Esophagus squamous epithelium (tissue), 5 donors: ENCODE measurements at regions not wholly inside any gene's neighbourhood (a gene's known extent, or its start where the extent isn't known, plus 50 kb on each side); places are given as distances from the start of the nearest gene placed in this dataset.

Source experiments
- DNase-seq: peaks from one replicate; lab custom pipeline; 2025; lab: John Stamatoyannopoulos, UW
- H3K27ac ChIP-seq, 4 donors: fragments of 200-600 bp; sonication (generic); one replicate each; pipeline ENCODE4 v1.5.1; 2016 to 2019; ENCODE audit warnings: mild to moderate bottlenecking in 1 of 4
- H3K27me3 ChIP-seq, 4 donors: fragments of 200-600 bp; sonication (generic); 1 replicate in 3 of 4; 2 replicates in 1 of 4; pipeline versions ENCODE4 v1.5.1 to v1.6.0; 2017 to 2021; ENCODE audit warnings: antibody characterized with exemption in 1 of 4
- H3K36me3 ChIP-seq, 3 donors: fragments of 200-600 bp; sonication (generic); one replicate each; pipeline ENCODE4 v1.5.1; 2016 to 2019
- H3K4me1 ChIP-seq, 3 donors: fragments of 200-600 bp; sonication (generic); one replicate each; pipeline ENCODE4 v1.5.1; 2017 to 2019
- H3K4me3 ChIP-seq, 4 donors: fragments of 200-600 bp; sonication (generic); 1 replicate in 3 of 4; 2 replicates in 1 of 4; pipeline ENCODE4 v1.5.1; 2016 to 2019; ENCODE audit warnings: mild to moderate bottlenecking in 2 of 4, moderate library complexity in 1 of 4
- H3K9me3 ChIP-seq, 3 donors: fragments of 200-600 bp; sonication (generic); one replicate each; pipeline ENCODE4 v1.5.1; 2016 to 2019
- POLR2A ChIP-seq, 4 donors: fragments of 450-650 bp; IDR thresholded peaks; one replicate each; pipeline ENCODE4 v1.6.1; 2017; ENCODE audit warnings: antibody characterized with exemption in 4 of 4, mild to moderate bottlenecking in 4 of 4, moderate library complexity in 3 of 4
- WGBS, 2 donors: methylation state at CpG; one replicate each; pipeline ENCODE4 v1.1.5; 2018; 5-methylcytosine and 5-hydroxymethylcytosine counted together
- intact Hi-C: fragments of 100-400 bp; cut with DNase I; formaldehyde crosslinking; loops from one replicate; pipeline ENCODE4 v1.15.0; 2022
- TF ChIP-seq, protein P1 (sequence below), 6 experiments: fragments of 450-650 bp in 4 of 6; fragments of 200-600 bp in 2 of 6; sonication (generic) in 2 of 6; IDR thresholded peaks; one replicate each; pipeline ENCODE4 v1.5.1; 2016 to 2019; ENCODE audit warnings: antibody characterized with exemption in 6 of 6, mild to moderate bottlenecking in 4 of 6, moderate library complexity in 4 of 6
- donor health status: DM: yes; HTN: yes; CAD: no.

DNA sequence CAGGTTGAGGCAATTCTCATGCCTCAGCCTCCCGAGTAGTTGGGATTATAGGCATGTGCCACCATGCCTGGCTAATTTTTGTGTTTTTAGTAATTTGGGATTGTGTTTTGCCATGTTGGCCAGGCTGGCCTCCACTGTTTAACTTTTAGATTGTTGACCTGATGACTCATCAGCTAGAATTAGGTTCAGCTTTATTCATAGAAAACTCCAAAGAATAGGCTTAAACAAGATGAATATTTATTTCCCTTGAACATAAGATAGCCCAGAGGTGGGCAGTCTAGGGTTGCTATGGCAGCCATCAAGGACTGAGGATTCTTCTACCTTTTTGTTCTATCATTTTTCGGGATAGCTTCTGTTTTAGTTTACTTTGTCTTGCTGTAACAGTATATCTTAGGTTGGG is 99.6 kb upstream of the SELENOK start:
- H3K4me3 ChIP-seq: no peak overlapping the region
- WGBS, 2 donors: 43 to 63% methylated on average over 2 of the region's 2 CpGs
- no peaks in the 10 kb centered on the region for H3K9me3 ChIP-seq
- H3K4me1 ChIP-seq: no peaks in the 10 kb centered on the region
- intact Hi-C loops: no loop called here
- DNase-seq: no peak
- TF ChIP-seq, protein P1, sequence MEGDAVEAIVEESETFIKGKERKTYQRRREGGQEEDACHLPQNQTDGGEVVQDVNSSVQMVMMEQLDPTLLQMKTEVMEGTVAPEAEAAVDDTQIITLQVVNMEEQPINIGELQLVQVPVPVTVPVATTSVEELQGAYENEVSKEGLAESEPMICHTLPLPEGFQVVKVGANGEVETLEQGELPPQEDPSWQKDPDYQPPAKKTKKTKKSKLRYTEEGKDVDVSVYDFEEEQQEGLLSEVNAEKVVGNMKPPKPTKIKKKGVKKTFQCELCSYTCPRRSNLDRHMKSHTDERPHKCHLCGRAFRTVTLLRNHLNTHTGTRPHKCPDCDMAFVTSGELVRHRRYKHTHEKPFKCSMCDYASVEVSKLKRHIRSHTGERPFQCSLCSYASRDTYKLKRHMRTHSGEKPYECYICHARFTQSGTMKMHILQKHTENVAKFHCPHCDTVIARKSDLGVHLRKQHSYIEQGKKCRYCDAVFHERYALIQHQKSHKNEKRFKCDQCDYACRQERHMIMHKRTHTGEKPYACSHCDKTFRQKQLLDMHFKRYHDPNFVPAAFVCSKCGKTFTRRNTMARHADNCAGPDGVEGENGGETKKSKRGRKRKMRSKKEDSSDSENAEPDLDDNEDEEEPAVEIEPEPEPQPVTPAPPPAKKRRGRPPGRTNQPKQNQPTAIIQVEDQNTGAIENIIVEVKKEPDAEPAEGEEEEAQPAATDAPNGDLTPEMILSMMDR (IDR thresholded peaks at IDR 0.05): no peak
- no peak for TF ChIP-seq POLR2A (IDR thresholded peaks at IDR 0.05)
- no peak overlapping the region for H3K27ac ChIP-seq
- H3K36me3 ChIP-seq: no peaks in the 10 kb centered on the region
- peaks cover 0 to 6% (median 0%) of the 10 kb centered on the region in 4 donors for H3K27me3 ChIP-seq

DNA sequence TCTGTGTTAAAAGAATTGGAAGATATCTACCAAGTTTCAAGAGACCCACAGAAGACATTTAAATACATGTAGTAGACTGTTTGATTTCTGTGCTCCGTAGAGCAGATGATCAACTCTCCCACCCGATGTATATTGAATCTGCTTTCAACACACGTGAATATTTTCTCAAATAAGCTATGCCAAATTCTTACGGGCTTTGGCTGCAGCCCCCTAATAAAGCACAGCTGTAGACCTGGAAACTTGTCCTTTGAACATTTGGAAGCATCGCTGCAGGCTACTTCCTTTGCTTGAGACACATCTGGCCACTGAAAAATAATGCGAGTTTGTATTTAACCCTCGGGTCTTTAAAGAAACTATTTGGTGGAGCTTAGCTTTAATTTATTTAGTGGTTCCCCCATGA is 98.3 kb upstream of the SELENOK start:
- WGBS, 2 donors: 33 to 44% methylated on average over 7 of the region's 7 CpGs
- H3K9me3 ChIP-seq: no peaks in the 10 kb centered on the region
- no peak for DNase-seq
- H3K4me1 ChIP-seq: no peaks in the 10 kb centered on the region
- intact Hi-C loops: no loop called here
- peaks cover 0 to 6% (median 0%) of the 10 kb centered on the region in 4 donors for H3K27me3 ChIP-seq
- H3K4me3 ChIP-seq: no peak overlapping the region
- no peak overlapping the region for H3K27ac ChIP-seq
- H3K36me3 ChIP-seq: no peaks in the 10 kb centered on the region
- TF ChIP-seq, protein P1 (IDR thresholded peaks at IDR 0.05): no peak
- no peak for TF ChIP-seq POLR2A (IDR thresholded peaks at IDR 0.05)

GRCh38 chr3:53989451-53989850 is 97.8 kb upstream of the SELENOK start:
- Histone ChIP-seq H3K9me3 (no peaks in the 10 kb centered on the region), H3K27ac (no peak overlapping the region), H3K4me1 (no peaks in the 10 kb centered on the region), H3K27me3 (peaks cover 0 to 6% (median 0%) of the 10 kb centered on the region in 4 donors), H3K4me3 (no peak overlapping the region), H3K36me3 (no peaks in the 10 kb centered on the region)
- no peak for TF ChIP-seq POLR2A (IDR thresholded peaks at IDR 0.05)
- TF ChIP-seq, protein P1 (IDR thresholded peaks at IDR 0.05): no peak
- intact Hi-C loops: no loop called here
- DNase-seq: no peak
- 41 to 60% methylated on average over 4 of the region's 4 CpGs for WGBS, 2 donors

DNA sequence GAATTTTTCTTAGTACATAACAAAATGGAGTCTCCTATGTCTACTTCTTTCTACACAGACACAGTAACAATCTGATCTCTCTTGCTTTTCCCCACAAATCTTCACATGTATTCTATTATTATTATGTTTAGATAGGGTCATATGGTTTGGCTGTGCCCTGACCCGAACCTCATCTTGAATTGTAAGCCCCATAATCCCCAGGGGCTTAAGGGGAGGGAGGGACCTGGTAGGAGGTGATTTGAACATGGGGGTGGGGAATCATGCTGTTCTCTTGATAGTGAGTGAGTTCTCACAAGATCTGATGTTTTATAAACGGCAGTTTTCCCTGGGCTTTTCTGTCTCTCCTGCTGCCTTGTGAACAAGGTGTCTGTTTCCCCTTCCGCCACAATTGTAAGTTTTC is 86.7 kb upstream of the SELENOK start:
- Histone ChIP-seq H3K9me3 (peaks cover 0 to 8% (median 0%) of the 10 kb centered on the region in 3 donors), H3K4me1 (no peaks in the 10 kb centered on the region), H3K27me3 (peaks cover 0 to 32% (median 0%) of the 10 kb centered on the region in 4 donors), H3K36me3 (no peaks in the 10 kb centered on the region), H3K27ac (no peak overlapping the region), H3K4me3 (no peak overlapping the region)
- TF ChIP-seq POLR2A (IDR thresholded peaks at IDR 0.05): no peak
- TF ChIP-seq, protein P1 (IDR thresholded peaks at IDR 0.05): no peak
- intact Hi-C loops: no loop called here
- no peak for DNase-seq
- WGBS, 2 donors: 40 to 53% methylated on average over 2 to 3 of the region's 3 CpGs

DNA sequence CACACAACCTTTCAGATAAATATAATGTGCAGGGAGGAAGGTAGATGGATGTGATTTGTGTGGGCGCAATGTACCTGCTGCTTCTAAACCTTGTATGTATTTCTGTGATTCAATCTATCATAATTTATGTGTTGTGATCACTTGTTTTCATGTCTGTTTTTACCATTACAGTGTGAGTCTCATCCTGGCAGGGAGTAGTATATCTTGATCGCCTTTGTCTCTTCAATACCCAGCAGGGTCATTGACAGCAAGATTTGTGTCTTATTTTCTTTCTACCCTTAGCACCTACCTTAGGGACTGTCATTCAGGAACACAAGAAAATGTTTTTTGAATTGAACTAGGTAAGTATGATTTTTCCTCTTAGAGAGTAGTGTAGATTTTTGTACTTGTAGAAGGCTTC is 83.7 kb upstream of the SELENOK start:
- TF ChIP-seq, protein P1 (IDR thresholded peaks at IDR 0.05): no peak
- no peak for TF ChIP-seq POLR2A (IDR thresholded peaks at IDR 0.05)
- intact Hi-C loops: no loop called here
- WGBS, 2 donors: 97% methylated on average over 2 of the region's 2 CpGs
- H3K27me3 ChIP-seq: peaks cover 0 to 28% (median 0%) of the 10 kb centered on the region in 4 donors
- no peaks in the 10 kb centered on the region for H3K36me3 ChIP-seq
- no peak overlapping the region for H3K27ac ChIP-seq
- H3K4me1 ChIP-seq: no peaks in the 10 kb centered on the region
- no peak for DNase-seq
- H3K9me3 ChIP-seq: peaks cover 0 to 14% (median 12%) of the 10 kb centered on the region in 3 donors
- H3K4me3 ChIP-seq: no peak overlapping the region
